Panc1 (cell line): ENCODE measurements at regions not wholly inside any gene's neighbourhood (a gene's known extent, or its start where the extent isn't known, plus 50 kb on each side); places are given as distances from the start of the nearest gene placed in this dataset.

Experiments used
- ATAC-seq: fragments of 200-7000 bp; cut with Tn5 transposase; 2 replicates; pipeline ENCODE4 v1.9.1; 2020; ENCODE audit warnings: mild to moderate bottlenecking, moderate library complexity
- BruUV-seq: library from RNA; stranded (reverse); fragments of 400-500 nt; replicated peaks from 2 replicates; lab custom pipeline; 2021; lab: Mats Ljungman, UMichigan
- CTCF ChIA-PET: fragments of 300-600 bp; sonication (Branson Sonifier 250); formaldehyde crosslinking; loops from one replicate; lab custom pipeline; 2022; ENCODE audit warnings: antibody characterized with exemption; lab: Charles Lee
- POLR2A ChIA-PET: fragments of 300-600 bp; sonication (Branson Sonifier 250); formaldehyde crosslinking; loops from one replicate; lab custom pipeline; 2022; ENCODE audit warnings: antibody characterized with exemption; lab: Charles Lee
- DNase-seq: peaks from one replicate; pipeline ENCODE4 v3.0.0-alpha.2; 2010; ENCODE audit warnings: low read depth, low spot score
- H3K27ac ChIP-seq: 2 replicates; pipeline ENCODE4 v1.5.1; 2011; ENCODE audit warnings: mild to moderate bottlenecking, low read length, inconsistent platforms
- H3K27me3 ChIP-seq: fragments of 200-500 bp; sonication (Bioruptor generic); 2 replicates; pipeline ENCODE4 v1.6.0; 2014; ENCODE audit warnings: low read length, inconsistent platforms; ENCODE audit not compliant: control insufficient read depth, insufficient read depth
- H3K36me3 ChIP-seq: fragments of 200-500 bp; sonication (Bioruptor generic); 2 replicates; pipeline ENCODE4 v1.5.1; 2014; ENCODE audit warnings: inconsistent platforms, mild to moderate bottlenecking, low read length, moderate library complexity; ENCODE audit not compliant: control insufficient read depth, insufficient read depth
- H3K4me1 ChIP-seq: 2 replicates; pipeline ENCODE4 v1.5.1; 2011; ENCODE audit warnings: inconsistent platforms, mild to moderate bottlenecking, low read length, moderate library complexity; ENCODE audit not compliant: control insufficient read depth, insufficient read depth
- H3K4me3 ChIP-seq, 2 experiments: 2 replicates each; pipeline ENCODE4 v1.5.1; 2011 to 2012; ENCODE audit warnings: low read depth in 2 of 2, low read length in 2 of 2, mild to moderate bottlenecking in 2 of 2, inconsistent platforms in 1 of 2, moderate library complexity in 1 of 2
- H3K9me3 ChIP-seq: fragments of 200-500 bp; sonication (Bioruptor generic); 2 replicates; pipeline ENCODE4 v1.5.1; 2014; ENCODE audit warnings: low read depth, mild to moderate bottlenecking, inconsistent platforms, low read length, moderate library complexity; ENCODE audit not compliant: control insufficient read depth, insufficient read depth
- CTCF ChIP-seq: fragments of 450-650 bp; IDR thresholded peaks from 2 replicates; pipeline ENCODE4 v1.5.1; 2017; ENCODE audit warnings: mild to moderate bottlenecking
- POLR2AphosphoS5 ChIP-seq: IDR thresholded peaks from 2 replicates; pipeline ENCODE4 v1.6.1; 2012; ENCODE audit warnings: mild to moderate bottlenecking, low read depth, low read length, moderate library complexity
- REST ChIP-seq, 2 experiments: IDR thresholded peaks; 2 replicates each; pipeline ENCODE4 v1.6.1; 2011 to 2012; ENCODE audit warnings: low read depth in 2 of 2, control low read depth in 1 of 2, low read length in 1 of 2, mild to moderate bottlenecking in 1 of 2, moderate library complexity in 1 of 2; ENCODE audit not compliant: insufficient read depth in 1 of 2
- SIN3A ChIP-seq: IDR thresholded peaks from 2 replicates; pipeline ENCODE4 v1.6.1; 2012; ENCODE audit warnings: low read depth, mild to moderate bottlenecking, low read length, moderate library complexity, borderline replicate concordance; ENCODE audit not compliant: insufficient read depth
- TCF7L2 ChIP-seq: IDR thresholded peaks from 2 replicates; pipeline ENCODE4 v1.6.1; 2011; ENCODE audit warnings: mild to moderate bottlenecking, low read depth, low read length, inconsistent platforms
- in situ Hi-C: cut with HindIII; loops from 2 replicates; pipeline ENCODE4 v1.10.0; 2016; ENCODE audit warnings: low sequenced_read_pairs, low pct_unique_long_range_greater_than_20kb
- intact Hi-C: fragments of 100-400 bp; cut with micrococcal nuclease; formaldehyde crosslinking; loops from one replicate; pipeline ENCODE4 v1.10.0; 2022; ENCODE audit not compliant: unreplicated experiment

- H3K9me3 ChIP-seq, result peaks cover 3% of the 10 kb centered on the region; the same call in 1 of the 2 replicates
- ChIA-PET CTCF (no interaction called here), POLR2A (no interaction called here)
- no peak for DNase-seq
- H3K27ac ChIP-seq, result no peak overlapping the region
- in situ Hi-C loops (no loop called here), intact Hi-C loops (no loop called here)
- H3K27me3 ChIP-seq, result no peaks in the 10 kb centered on the region
- no peak for TF ChIP-seq CTCF
- no peak for TF ChIP-seq POLR2AphosphoS5
- TF ChIP-seq SIN3A, result no peak
- no peak for TF ChIP-seq REST (IDR thresholded peaks at IDR 0.05; ENCODE audit: insufficient read depth in 1 of 2, low read depth in 2 of 2, low read length in 1 of 2)
- TF ChIP-seq TCF7L2, result no peak
- H3K4me3 ChIP-seq, result no peak overlapping the region
- H3K4me1 ChIP-seq, result no peaks in the 10 kb centered on the region
- no peak for ATAC-seq
- H3K36me3 ChIP-seq, result no peaks in the 10 kb centered on the region
- BruUV-seq, result no TSS peak
Observed at GRCh38 chr11:10990637-10991193, 132.9 kb upstream of the ZBED5 start.

GRCh38 chr11:10990160-10990559 lies 132.3 kb upstream of the ZBED5 start:
- no peak for ATAC-seq
- no TSS peak for BruUV-seq
- ChIA-PET POLR2A (no interaction called here), CTCF (no interaction called here)
- in situ Hi-C loops, result no loop called here
- no peak overlapping the region for H3K4me3 ChIP-seq
- H3K36me3 ChIP-seq, result no peaks in the 10 kb centered on the region
- no peaks in the 10 kb centered on the region for H3K4me1 ChIP-seq
- no peaks in the 10 kb centered on the region for H3K27me3 ChIP-seq
- no peak overlapping the region for H3K27ac ChIP-seq
- intact Hi-C loops, result no loop called here
- H3K9me3 ChIP-seq, result peaks cover 3% of the 10 kb centered on the region; the same call in 1 of the 2 replicates
- TF ChIP-seq CTCF (no peak), POLR2AphosphoS5 (no peak), REST (IDR thresholded peaks at IDR 0.05; ENCODE audit: insufficient read depth in 1 of 2, low read depth in 2 of 2, low read length in 1 of 2) (no peak), TCF7L2 (no peak), SIN3A (no peak)
- no peak for DNase-seq
